ENCODE measurements at regions not wholly inside any gene's neighbourhood (a gene's known extent, or its start where the extent isn't known, plus 50 kb on each side); places are given as distances from the start of the nearest gene placed in this dataset.

DNA sequence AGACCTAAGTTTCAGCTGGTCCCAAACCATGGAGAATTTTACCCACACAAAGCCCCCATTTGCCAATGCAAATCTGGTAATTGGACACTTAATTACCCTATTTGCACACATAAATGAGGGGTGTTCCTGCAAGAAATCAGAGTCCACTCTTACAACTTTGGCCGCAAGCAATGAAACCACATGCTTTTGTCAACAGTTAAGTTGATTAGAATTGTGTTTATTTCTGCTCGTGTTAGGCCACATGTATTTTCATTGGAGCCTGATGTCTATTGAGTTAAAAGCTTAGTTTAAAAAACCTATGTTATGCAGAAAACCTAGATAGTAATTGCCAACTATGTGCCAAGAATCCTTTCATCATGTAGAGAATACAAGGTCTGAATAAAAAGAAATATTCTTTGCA, 153.8 kb upstream of the CMC1 start:
- TF ChIP-seq CTCF (IDR thresholded peaks at IDR 0.05; ENCODE audit: insufficient read depth, low read depth, low read length), result no peak
- H3K4me3 ChIP-seq (ENCODE audit: low read depth, low read length), result no peak overlapping the region
- no peak for DNase-seq (ENCODE audit: low read depth)

DNA sequence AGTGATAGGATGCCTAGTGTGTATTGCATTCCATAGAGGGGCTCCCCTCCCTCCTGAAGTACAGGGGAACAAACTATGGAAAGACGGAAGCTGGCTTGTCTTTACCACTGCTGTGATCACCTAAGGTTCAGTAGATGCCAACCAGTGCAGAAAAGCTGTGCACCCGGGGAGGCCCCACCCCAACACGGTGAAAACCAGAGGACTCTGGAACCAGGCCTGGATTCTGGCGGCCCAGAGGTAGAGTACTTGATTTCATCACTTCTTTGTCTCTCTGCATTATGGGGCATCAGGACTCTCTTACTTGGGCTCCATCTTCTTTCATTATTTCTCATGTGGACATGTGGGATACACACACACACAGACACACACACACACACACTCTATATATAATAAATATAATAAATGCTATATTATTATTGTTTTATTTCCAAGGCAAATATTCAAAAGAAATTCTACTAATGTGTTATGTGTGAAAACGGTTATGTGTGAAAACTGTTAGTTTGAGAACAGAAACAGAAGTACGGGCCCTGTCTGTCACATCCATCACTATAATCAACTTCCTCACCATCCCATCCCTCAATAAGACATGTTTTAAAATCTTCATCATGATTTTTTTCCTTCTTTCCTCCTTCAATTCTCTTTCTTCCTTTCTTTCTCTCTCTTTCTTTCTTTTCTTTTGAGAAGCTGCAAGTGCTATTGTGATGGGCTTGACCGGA, 152.4 kb upstream of the CMC1 start:
- no peak for DNase-seq (ENCODE audit: low read depth)
- H3K4me3 ChIP-seq (ENCODE audit: low read depth, low read length), result no peak overlapping the region
- no peak for TF ChIP-seq CTCF (IDR thresholded peaks at IDR 0.05; ENCODE audit: insufficient read depth, low read depth, low read length)

- no peak for DNase-seq (ENCODE audit: low read depth)
- no peak for TF ChIP-seq CTCF (IDR thresholded peaks at IDR 0.05; ENCODE audit: insufficient read depth, low read depth, low read length)
- H3K4me3 ChIP-seq (ENCODE audit: low read depth, low read length), result no peak overlapping the region
Observed at GRCh38 chr3:28089527-28089897, 151.9 kb upstream of the CMC1 start.

GRCh38 chr3:28099296-28099695, 142.1 kb upstream of the CMC1 start:
- TF ChIP-seq CTCF (IDR thresholded peaks at IDR 0.05; ENCODE audit: insufficient read depth, low read depth, low read length), result no peak
- no peak for DNase-seq (ENCODE audit: low read depth)
- no peak overlapping the region for H3K4me3 ChIP-seq (ENCODE audit: low read depth, low read length)

- no peak for DNase-seq (ENCODE audit: low read depth)
- no peak for TF ChIP-seq CTCF (IDR thresholded peaks at IDR 0.05; ENCODE audit: insufficient read depth, low read depth, low read length)
- no peak overlapping the region for H3K4me3 ChIP-seq (ENCODE audit: low read depth, low read length)
Observed at GRCh38 chr3:28101705-28102104, 139.7 kb upstream of the CMC1 start.

- TF ChIP-seq CTCF (IDR thresholded peaks at IDR 0.05; ENCODE audit: insufficient read depth, low read depth, low read length), result no peak
- H3K4me3 ChIP-seq (ENCODE audit: low read depth, low read length), result no peak overlapping the region
- no peak for DNase-seq (ENCODE audit: low read depth)
Observed at GRCh38 chr3:28103861-28104260, 137.6 kb upstream of the CMC1 start.

Data from fibroblast of villous mesenchyme (primary cell).